Uterus (tissue), 3 donors: ENCODE measurements at regions not wholly inside any gene's neighbourhood (a gene's known extent, or its start where the extent isn't known, plus 50 kb on each side); places are given as distances from the start of the nearest gene placed in this dataset.

ENCODE experiments used
- DNase-seq, 2 donors: peaks; one replicate each; pipeline ENCODE4 v3.0.0-alpha.2; 2019 to 2020
- H3K27ac ChIP-seq, 2 donors: fragments of 200-600 bp; sonication (generic); 1 replicate in 1 of 2; 2 replicates in 1 of 2; pipeline ENCODE4 v1.5.1; 2016 to 2018
- H3K27me3 ChIP-seq, 2 donors: fragments of 200-600 bp; sonication (generic); one replicate each; pipeline ENCODE4 v1.5.1; 2018 to 2019; ENCODE audit warnings: control low read depth in 1 of 2
- H3K36me3 ChIP-seq, 2 donors: fragments of 200-600 bp; sonication (generic); one replicate each; pipeline ENCODE4 v1.5.1; 2019; ENCODE audit warnings: control low read depth in 1 of 2
- H3K4me1 ChIP-seq, 2 donors: fragments of 200-600 bp; sonication (generic); one replicate each; pipeline ENCODE4 v1.5.1; 2018 to 2019; ENCODE audit warnings: control low read depth in 1 of 2
- H3K4me3 ChIP-seq, 2 donors: fragments of 200-600 bp; sonication (generic); 1 replicate in 1 of 2; 2 replicates in 1 of 2; pipeline ENCODE4 v1.5.1; 2018 to 2019; ENCODE audit warnings: mild to moderate bottlenecking in 1 of 2
- H3K9me3 ChIP-seq, 2 donors: fragments of 200-600 bp; sonication (generic); one replicate each; pipeline ENCODE4 v1.5.1; 2019; ENCODE audit warnings: control low read depth in 1 of 2
- POLR2A ChIP-seq, 2 donors: fragments of 450-650 bp; IDR thresholded peaks; one replicate each; pipeline ENCODE4 v1.6.1; 2016; ENCODE audit warnings: antibody characterized with exemption in 2 of 2, mild to moderate bottlenecking in 1 of 2, moderate library complexity in 1 of 2
- intact Hi-C: fragments of 100-400 bp; cut with DNase I; formaldehyde crosslinking; loops from one replicate; pipeline ENCODE4 v1.15.1; 2023; ENCODE audit warnings: low total_unique reads
- TF ChIP-seq, protein P1 (sequence below), 4 experiments: fragments of 200-600 bp in 2 of 4; fragments of 450-650 bp in 2 of 4; sonication (generic) in 2 of 4; IDR thresholded peaks; one replicate each; pipeline ENCODE4 v1.5.1; 2016 to 2019; ENCODE audit warnings: antibody characterized with exemption in 4 of 4, mild to moderate bottlenecking in 2 of 4, moderate library complexity in 1 of 4
- donor health status: DM: yes; HTN: yes; CAD: no.

DNA sequence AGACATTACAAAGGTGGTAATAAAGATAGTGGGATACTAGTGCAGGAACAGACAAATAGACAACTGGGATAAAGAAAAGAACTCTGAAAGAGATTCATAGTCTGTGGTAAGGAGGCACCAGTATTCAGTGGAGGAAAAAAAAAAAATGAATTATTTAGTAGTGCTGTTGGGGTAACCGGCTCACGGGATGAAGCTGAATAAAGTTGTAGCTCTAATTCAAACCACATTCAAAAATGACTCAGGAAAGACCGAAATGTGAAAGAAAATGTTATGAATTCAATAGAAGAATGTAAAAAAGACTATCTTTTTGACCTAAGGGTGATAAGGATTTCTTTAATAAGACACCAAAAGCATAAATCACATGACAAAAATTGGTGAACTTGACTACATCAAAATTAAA, 83.1 kb upstream of the HABP2 start:
- Histone ChIP-seq H3K27ac (no peak overlapping the region), H3K36me3 (no peaks in the 10 kb centered on the region), H3K4me1 (no peaks in the 10 kb centered on the region), H3K4me3 (no peak overlapping the region), H3K27me3 (no peaks in the 10 kb centered on the region), H3K9me3 (no peaks in the 10 kb centered on the region)
- intact Hi-C loops = no loop called here
- TF ChIP-seq, protein P1, sequence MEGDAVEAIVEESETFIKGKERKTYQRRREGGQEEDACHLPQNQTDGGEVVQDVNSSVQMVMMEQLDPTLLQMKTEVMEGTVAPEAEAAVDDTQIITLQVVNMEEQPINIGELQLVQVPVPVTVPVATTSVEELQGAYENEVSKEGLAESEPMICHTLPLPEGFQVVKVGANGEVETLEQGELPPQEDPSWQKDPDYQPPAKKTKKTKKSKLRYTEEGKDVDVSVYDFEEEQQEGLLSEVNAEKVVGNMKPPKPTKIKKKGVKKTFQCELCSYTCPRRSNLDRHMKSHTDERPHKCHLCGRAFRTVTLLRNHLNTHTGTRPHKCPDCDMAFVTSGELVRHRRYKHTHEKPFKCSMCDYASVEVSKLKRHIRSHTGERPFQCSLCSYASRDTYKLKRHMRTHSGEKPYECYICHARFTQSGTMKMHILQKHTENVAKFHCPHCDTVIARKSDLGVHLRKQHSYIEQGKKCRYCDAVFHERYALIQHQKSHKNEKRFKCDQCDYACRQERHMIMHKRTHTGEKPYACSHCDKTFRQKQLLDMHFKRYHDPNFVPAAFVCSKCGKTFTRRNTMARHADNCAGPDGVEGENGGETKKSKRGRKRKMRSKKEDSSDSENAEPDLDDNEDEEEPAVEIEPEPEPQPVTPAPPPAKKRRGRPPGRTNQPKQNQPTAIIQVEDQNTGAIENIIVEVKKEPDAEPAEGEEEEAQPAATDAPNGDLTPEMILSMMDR (IDR thresholded peaks at IDR 0.05) = no peak
- TF ChIP-seq POLR2A (IDR thresholded peaks at IDR 0.05) = no peak
- DNase-seq = no peak

DNA sequence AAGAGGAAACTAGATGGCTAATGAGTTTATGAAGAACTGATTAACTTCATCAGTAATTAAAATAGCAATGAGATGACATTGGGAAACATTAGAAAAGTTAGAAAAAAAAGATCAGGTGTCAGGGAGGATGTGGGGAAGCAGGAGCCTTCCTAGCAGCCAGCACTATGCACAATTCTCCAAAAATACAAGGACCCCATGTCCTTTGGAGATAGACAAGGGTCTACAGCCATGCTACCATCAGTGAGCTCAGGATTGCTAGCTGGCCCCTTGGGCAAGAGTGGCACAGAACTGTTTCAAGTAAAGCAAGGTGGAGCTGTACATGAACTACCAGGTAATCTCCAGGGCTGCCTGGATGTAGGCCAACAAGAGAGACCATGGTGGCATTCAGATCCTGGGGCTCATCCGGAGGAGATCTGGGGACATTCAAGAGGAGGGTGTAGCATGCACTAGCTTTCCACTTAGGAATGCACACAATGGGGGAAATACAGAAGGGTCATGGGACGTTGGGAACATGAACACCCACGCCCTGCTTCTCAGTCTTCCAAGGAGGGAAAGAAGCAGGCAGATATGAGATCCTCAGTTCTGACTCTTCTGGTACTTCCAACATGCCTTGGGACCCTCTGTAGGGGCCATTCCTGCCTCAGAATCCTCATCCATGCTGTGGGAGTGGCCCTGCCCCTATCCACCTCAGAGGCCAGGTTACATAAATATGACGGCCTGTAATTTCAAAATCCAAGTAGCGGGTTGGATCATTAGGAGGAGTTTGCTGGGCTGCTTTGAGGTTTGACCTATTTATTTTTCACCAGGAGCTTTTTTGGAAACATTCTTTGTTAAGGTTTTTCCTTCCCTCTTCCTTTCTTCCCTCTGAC, 82.2 kb upstream of the HABP2 start:
- H3K9me3 ChIP-seq = no peaks in the 10 kb centered on the region
- no peak for DNase-seq
- H3K27me3 ChIP-seq = no peaks in the 10 kb centered on the region
- TF ChIP-seq POLR2A (IDR thresholded peaks at IDR 0.05) = no peak
- TF ChIP-seq, protein P1 (IDR thresholded peaks at IDR 0.05) = no peak
- H3K27ac ChIP-seq = no peak overlapping the region
- H3K4me1 ChIP-seq = no peaks in the 10 kb centered on the region
- H3K36me3 ChIP-seq = no peaks in the 10 kb centered on the region
- H3K4me3 ChIP-seq = no peak overlapping the region
- intact Hi-C loops = no loop called here

DNA sequence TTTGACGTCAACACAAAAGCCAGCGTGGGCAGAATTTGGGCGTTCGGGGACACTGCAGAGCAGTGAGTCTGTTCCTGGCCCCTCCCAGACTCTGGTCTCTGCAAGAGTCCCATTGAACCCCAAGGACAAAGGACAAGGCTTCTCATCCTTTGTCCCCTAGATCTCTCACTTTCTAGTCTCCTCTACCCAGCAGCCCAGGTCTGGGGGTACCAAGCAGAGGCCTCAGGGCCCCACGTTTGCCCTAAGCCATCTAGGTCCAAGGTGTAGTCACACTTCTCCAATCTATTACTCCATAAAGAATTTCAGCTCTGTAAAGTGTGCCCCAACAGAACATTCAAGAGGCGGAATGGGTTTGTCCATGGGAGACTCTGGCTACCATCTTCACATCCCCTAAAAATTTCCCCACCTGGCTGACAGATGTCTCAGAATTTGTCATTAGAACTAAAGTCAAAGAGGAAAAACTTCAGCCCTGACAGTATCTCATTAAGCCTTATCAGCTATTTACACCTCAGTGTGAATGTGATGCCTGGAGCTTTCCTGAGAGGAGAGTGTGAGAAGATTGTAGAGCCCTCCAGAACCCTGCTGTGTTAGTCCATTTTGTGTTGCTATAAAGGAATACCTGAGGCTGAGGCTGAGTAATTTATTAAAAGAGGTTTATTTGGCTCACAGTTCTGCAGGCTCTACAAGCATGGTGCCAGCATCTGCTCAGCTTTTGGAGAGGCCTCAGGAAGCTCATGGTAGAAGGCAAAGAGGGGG, 81.4 kb upstream of the HABP2 start:
- H3K9me3 ChIP-seq = no peaks in the 10 kb centered on the region
- TF ChIP-seq, protein P1 (IDR thresholded peaks at IDR 0.05) = no peak
- TF ChIP-seq POLR2A (IDR thresholded peaks at IDR 0.05) = no peak
- H3K27me3 ChIP-seq = no peaks in the 10 kb centered on the region
- intact Hi-C loops = no loop called here
- no peak for DNase-seq
- no peaks in the 10 kb centered on the region for H3K4me1 ChIP-seq
- H3K27ac ChIP-seq = no peak overlapping the region
- no peaks in the 10 kb centered on the region for H3K36me3 ChIP-seq
- no peak overlapping the region for H3K4me3 ChIP-seq

DNA sequence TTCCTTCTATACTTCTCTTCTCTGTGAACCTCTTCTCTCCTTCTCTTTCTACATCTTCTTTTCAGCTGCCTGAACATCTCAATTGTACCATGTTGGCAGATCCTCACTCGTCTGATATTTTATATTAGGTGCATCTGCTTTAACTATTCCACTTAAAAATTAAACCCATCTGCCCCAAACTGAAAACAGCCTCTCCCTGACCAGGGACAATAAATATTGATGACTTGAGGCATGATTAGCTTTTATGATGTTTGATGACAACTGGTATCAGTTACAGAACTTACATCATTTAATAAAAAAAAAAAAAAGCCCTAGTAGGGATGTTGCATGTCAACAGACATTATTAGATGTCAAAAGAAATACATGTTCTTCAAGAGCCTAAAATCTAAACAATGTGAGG, 79.8 kb upstream of the HABP2 start:
- DNase-seq = no peak
- intact Hi-C loops = no loop called here
- TF ChIP-seq POLR2A (IDR thresholded peaks at IDR 0.05) = no peak
- TF ChIP-seq, protein P1 (IDR thresholded peaks at IDR 0.05) = no peak
- Histone ChIP-seq H3K27ac (no peak overlapping the region), H3K36me3 (no peaks in the 10 kb centered on the region), H3K4me1 (no peaks in the 10 kb centered on the region), H3K27me3 (no peaks in the 10 kb centered on the region), H3K9me3 (no peaks in the 10 kb centered on the region), H3K4me3 (no peak overlapping the region)

DNA sequence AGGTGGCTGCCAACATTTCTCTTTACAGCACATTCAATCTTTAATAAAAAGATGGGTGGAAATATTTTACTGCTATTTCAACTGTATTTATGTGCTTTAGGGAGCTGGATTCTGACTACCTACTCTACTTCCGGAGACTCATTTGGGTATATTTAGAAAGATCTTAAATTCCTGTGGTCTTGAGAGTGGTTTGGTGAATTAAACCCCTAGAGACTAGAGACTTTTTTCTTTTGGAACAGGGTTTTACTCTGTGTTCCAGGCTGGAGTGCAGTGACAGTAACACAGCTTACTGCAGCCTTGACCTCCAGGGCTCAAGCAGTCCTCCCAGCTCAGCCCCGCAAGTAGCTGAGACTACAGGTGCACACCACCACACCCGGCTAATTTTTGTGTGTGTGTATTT, 79.0 kb upstream of the HABP2 start:
- Histone ChIP-seq H3K36me3 (no peaks in the 10 kb centered on the region), H3K27me3 (no peaks in the 10 kb centered on the region), H3K9me3 (no peaks in the 10 kb centered on the region), H3K27ac (no peak overlapping the region), H3K4me3 (no peak overlapping the region), H3K4me1 (no peaks in the 10 kb centered on the region)
- TF ChIP-seq, protein P1 (IDR thresholded peaks at IDR 0.05) = no peak
- TF ChIP-seq POLR2A (IDR thresholded peaks at IDR 0.05) = no peak
- intact Hi-C loops = no loop called here
- no peak for DNase-seq
